ENCODE measurements at regions not wholly inside any gene's neighbourhood (a gene's known extent, or its start where the extent isn't known, plus 50 kb on each side); places are given as distances from the start of the nearest gene placed in this dataset.

DNA sequence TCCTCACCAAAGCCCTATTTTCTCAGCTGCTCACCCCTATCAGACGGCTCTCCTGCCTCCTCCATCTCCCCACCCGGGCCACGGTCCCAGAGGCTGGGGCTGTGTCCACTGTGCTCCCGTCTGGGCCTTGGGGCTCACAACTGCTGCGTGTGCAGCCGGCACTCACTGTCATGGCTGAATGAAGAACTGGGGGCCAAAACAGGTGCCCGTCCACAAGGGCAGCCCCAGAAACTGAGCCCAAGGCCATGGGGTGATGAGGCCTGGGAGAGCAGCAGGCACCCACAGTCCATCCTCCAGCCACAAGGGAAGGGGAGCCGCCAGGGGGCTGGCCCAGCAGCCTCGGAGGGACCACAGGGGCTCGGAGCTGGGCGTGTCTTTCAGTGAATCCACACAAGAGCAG lies 159.5 kb downstream of the DLL1 start:
- no peak for DNase-seq

DNA sequence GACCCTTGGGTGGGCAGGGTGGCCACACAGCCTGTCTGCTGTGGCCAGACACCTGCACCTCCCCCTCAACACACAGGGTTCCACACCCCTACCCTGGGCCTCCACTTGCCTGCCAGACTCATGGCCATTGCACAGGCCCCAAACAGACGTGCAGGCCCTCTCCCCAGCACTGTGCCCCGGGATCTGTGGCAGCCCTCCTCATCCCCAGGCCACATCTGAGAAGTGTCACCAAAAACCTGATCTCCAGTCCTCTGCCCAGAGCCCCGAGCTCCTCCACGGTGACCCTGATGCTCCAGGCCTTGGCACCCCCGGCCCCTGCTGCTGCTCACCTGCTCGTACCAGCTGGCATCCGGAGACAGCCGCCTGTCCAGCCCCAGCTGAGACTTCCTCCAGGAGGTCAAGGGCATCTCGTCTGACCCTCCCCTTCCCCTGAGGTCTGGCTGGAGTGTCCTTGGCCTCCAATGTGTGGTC lies 160.1 kb downstream of the DLL1 start:
- DNase-seq = no peak

DNA sequence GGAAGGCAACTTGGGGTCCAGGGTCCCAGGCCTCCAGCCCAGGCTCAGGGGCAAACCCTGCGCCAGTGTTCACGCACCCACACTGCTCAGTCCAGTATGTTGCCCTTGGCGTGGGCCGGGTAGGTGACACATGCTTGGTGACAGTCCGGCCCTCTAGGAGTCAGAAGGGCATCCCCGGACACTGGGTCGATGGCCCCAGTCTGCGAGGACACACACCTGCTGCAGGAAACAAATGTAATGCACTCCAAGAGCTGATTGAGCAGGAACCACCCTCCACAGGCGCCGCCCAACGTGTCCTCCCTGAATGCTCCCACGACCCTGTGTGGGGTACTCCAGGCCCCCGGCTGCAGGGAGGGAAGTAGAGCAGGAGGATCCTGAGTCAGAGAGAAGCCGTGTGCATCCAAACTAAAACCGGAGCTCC lies 160.7 kb downstream of the DLL1 start:
- no peak for DNase-seq

DNA sequence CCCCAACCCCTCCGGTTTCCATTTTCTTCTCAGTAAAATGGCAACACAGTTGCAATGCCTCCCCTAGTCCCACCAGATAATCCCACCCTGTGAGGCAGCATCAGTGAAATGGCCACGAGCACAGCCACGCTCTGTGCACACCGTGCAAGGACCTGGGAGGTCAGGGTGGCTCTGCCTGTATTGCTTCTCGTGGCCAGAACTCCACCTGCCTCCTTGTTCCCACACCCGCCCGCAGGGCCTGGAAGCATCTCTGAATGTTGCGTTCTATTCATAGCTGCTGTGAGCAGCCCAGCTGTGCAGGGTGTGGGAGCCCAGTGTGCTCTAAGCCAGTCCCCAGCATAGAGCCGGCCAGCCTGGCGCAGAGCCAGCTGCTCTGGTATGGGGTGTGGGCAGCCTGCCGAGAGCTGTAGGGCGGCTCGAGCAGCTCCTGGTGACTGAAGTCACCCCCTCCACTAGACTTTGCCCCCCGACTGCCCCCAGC lies 161.1 kb downstream of the DLL1 start:
- no peak for DNase-seq

DNA sequence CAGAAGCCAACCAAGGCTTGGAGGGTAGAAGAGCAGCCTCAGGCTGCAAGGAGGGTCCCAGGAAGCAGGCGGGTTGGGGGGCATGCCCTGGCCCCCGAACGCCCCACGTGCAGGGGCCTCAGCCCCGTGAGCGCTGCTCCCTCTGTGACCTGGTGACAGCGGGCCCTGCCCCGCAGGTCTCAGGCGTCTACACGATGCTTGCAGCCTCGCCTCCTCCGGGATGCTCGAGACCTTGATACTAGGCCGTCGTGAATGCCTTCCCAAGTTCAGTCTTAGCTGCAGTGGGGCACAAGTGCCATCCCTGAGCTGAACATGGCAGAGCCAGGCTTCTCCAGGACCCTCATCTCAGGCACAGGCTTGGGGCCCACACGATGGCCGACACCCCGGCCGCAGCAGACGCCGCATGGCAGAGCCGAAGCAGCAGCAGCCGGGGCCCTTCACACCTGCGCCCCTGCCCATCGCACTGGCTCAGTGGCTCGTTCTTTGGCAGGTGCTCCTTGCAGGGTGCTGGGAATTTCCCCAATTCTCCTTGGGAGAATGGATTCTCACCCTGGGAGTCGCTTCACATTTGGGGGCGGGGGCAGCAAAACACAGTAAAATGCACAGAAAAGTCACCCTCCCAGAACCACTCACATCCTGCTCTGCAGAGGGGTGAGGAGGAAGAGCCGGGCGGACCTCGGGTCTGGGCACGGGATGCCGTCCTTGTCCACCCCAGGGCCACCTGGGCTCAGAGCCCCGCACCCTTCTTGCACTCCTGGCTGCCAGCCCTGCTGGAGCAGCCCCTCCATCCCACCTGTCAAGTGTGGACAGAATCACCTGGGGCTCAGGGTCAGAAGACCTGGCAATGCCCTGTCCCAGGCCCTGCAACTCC lies 161.8 kb downstream of the DLL1 start:
- DNase-seq = no peak

DNA sequence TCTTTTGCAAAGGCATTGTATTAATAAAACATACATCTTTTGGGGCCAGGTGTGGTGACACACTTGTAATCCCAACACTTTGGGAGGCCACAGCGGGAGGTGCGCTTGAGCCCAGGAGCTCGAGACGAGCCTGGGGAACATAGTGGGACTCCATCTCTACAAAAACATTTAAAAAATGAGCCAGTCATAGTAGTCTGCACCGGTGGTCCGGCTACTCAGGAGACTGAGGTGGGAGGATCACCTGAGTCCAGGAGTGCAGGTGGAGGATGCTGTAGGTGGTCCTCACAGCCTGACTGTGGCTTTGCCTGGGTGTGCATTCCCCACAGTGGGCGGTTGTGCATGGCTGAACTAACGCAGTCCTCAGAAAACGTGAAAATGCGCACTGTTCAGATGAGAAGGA lies 162.5 kb downstream of the DLL1 start:
- DNase-seq = no peak

DNA sequence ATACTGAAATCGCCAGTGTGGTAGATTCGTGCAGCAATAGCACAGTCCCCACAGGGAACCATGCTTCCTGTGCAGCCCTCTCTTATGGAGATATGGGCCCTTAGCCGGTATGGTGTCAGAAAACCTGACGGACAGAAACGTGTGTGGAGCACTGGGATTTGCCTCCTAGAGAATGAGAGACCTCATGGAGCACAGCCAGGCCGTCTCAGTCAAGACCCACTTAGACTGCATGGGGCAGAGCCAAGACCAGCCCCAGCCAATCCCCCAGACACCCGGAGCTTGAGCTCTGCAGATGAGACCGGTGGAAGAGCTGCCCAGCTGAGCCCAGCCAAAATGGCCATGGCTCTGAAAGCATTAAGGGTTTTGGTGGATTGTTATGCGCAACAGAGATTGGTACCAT lies 163.7 kb downstream of the DLL1 start:
- no peak for DNase-seq

DNA sequence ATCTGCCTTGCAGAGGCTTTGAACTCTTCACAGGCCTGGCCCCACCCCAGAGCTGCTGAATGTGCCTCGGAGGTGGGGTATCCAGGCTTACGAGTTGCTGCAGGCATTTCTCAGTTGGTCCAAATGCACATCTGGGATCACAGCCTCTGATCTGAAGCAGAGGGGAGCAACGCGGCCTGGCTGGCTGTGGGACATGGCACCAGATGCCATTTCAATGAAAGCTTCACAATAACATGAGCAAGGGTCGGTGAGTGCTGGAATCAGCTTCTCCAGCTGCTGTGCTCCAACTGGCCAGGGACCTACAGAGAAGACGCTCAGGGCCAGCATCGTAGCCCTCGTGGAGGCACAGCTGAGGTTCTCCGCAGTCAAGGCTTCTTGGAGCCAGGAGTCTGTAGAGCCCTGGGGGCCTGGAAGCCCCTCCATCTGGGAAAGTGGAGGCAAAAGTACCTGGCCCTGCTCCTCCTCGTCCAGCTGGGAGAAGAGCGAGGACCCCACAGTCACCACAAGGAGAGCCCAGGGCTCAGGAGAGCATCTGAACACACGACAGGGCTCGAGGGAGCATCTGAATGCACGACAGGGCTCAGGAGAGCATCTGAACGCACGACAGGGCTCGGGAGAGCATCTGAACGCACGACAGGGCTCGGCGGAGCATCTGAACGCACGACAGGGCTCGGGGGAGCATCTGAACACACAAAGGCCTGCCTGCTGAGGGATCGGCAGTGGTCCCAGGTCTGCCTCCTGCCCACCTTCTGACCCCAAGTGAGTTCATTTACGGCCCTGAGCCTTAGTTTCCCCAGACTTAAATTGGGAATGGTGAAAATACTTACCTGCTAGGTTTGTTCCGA lies 165.2 kb downstream of the DLL1 start:
- no peak for DNase-seq

DNA sequence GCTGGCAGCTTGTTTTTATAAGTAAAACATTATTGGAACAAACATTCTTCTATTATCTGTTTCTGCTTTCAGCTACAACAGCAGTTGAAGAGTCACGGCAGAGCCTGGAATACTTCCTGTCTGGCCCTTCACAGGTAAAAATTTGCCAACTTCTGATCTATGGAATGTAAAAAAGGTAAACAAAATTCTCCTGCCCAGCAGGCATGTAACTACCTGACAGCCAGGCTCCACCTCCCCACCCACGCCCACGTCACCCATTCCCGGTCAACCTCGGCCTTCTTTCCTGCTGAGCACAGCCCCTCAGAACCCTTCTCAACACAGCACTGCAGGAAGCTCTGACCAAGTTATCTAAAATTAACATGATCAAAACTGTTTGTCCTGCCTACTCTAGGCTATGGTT lies 166.0 kb downstream of the DLL1 start:
- DNase-seq = no peak

DNA sequence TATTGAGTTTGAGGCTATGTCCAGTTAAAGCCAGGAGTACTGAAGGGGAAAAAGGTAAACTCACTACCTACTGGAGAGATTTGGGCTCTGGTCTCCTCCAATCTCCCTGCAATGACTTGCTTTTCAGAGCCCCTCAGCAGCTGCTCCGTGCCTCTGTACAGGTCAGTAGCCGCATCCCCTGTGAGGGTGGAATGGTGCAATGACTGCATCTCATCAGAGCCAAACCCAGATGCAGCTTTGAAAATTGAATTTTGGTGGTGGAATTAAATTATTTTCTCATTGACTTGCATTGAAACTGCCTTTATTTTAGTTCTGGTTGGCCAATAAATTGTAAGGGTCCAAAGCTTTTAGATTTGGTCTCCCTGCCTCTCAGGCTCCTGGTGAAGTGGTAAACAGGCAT lies 166.7 kb downstream of the DLL1 start:
- no peak for DNase-seq

DNA sequence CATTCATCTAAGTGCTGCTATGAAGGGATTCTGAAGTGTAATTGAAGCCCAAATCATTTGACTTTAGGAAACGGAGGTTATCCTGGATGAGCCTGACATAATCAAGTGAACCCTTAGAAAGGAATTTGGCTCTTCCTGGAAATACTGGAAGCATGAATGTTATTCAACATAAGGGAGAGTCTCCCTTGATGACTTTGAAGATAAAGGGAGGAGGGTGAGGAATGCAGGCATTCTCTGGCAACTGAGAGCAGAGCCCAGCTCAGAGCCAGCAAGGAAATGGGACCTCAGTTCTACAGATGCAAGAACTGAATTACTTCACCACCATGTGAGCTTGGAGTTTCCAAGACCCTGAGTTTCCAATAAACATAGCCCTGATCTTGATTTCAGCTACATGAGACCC lies 168.2 kb downstream of the DLL1 start:
- DNase-seq = no peak

DNA sequence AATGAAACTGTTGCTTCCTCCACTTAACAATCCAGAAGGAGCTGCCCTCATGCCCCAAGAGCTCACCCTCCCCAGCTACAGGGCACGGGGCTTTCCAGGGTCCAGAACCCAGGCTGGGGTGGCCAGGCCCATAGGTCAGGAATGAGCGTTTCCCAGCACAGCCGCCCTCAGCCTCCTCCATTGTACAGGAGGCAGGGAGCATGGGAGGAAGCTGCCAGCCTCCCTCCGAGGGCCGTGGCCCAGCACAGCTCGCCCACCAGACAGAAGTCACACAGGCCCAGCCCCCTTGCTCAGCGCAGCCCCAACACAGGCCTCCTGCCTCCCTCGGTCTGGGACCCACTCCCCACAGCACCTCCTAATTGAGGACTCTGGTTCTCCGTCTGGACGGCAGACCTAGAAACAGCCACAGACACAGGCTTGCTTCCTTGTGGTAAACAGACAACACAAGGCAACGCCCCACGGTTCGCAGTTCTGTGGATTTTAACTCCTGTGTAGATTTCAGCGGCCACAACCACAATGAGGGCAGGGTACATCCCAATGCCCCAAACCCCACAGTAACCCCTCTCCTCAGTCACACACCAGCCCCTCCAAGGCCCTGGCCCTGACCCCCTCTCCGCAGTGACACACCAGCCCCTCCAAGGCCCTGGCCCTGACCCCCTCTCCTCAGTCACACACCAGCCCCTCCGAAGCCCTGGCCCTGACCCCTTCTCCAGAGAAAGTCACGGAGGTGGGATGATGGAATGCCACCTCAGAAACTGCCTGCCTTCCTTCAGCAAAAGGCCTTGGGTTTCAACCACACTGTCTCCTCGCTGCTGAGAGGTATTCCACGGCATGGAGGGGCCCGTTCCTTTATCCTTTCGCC lies 173.5 kb downstream of the DLL1 start:
- no peak for DNase-seq

DNA sequence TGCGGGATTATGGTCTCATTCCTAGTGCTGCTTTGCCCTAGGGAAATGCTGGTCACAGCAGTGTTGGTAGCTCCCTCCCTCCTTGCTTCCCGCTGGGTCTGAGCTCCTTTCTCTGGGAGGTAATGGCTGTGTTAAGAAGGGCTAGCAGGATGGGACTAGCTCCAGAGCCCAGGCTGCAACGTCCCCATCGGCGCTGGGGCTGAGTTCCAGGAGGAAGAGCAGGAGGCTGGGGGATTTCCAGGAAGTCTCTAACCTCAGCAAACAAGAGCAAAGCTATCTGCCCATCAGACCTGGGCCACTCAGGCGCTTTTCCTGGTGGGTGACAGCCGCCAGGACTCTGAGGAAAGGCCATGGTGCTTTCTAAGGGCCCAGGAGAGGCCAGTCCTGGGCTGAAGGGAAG lies 174.2 kb downstream of the DLL1 start:
- no peak for DNase-seq

DNA sequence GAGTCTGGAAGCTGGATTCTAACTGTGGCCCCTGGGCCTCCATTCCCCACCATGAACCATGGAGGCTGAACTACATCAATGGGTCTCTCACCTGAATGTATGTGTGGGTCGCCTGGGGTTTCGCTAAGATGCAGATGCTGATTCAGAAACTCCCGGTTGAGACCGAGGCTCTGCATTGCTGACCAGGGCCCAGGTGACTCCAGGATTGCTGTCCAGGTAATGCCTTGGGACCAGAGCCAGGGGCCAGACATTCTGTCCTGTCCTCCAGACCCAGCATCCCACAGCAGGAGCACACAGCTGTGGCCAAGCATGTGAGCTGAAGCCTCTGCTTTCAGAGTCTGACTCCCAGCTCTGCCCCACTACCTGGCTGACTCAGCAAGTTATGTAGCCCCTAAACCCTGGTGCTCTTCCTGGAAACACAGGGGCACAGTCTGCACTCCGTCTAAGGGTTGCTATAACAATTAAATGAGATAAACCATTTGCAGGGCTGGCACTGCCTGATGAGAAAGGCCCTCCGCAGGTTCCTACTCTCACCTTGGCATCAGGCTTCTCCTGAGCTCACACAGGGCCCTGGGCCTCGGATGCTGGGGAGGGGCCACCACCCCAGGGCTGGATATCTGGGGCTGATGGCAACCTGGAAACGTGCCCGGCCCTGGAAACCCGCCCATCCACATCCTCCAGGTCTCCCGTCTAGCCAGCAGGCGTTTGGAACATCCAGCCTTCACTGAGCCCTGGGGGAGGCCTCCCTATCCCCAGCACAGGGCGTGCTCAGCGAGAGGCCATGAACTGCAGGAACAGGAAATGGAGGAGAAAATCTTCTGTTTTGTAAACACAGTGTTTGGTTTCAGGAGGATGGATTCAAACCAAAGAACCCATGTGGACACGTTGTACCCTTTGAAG lies 175.7 kb downstream of the DLL1 start:
- DNase-seq = no peak

DNA sequence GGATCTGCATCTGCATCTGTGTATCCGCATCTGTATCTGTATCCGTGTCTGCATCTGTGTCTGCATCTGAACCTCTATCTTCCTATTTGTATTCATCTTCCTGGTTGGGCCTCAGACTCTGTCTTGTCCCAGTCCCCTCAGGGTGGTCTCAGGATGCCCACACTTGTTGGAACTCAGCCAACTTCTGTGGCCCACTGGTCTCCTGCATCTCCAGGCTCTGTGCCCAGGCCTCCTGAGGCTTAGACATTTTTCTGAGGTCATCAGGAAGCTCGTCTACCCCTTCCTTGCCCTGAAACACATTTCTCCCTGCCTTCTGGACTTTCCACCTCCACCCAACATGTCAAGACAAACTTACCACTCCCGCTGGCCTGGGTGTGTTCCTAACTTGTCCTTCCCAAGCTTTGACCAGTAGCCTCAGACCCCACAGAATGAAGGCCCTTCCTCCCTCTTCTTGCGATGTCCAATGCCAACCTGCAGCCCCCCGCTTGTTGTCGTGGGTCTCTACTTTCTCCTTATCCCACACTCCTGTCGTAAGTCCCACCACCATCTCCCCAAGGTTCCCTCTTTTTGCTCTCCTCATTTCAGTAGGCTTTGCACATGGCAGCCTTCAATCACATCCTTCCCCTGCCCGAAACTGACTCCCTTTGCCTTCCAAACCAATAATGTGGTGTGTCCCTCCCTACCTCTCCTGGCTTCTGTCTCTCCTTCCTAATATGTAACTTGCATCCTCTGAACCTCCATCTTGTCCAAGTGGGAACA lies 176.5 kb downstream of the DLL1 start:
- DNase-seq = no peak

DNA sequence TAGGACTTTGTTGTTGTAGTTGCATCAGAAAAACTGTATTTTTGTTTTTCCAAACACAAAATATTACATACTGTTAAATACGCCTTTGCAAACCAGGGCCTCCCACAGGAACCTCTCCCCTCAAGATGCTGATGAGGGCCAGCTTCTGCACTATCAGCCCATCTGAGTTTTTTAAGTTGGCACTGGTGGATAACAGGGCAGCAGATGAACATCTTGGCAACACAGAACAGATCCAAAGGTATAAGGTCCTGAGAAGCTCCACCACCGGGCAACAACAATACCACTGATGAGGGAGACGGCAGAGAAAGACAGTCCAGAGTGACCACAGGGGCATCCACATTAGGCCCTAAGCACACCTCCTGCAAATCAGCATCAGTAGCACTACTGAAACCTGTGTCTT lies 177.7 kb downstream of the DLL1 start:
- DNase-seq = no peak

DNA sequence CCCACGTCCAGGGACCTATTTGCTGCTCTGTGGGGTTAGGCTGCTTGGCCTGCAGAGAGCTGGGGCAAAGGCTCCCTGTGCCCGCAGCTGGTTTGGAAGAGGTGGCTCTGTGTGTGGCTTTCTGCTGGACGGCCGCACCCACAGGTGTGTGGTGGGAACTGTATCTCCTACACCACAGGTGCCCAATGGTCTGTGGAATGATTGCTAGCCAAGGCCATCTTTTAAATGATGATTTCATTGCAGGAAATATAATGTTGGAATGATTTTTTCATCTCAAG lies 178.4 kb downstream of the DLL1 start:
- DNase-seq = no peak

DNA sequence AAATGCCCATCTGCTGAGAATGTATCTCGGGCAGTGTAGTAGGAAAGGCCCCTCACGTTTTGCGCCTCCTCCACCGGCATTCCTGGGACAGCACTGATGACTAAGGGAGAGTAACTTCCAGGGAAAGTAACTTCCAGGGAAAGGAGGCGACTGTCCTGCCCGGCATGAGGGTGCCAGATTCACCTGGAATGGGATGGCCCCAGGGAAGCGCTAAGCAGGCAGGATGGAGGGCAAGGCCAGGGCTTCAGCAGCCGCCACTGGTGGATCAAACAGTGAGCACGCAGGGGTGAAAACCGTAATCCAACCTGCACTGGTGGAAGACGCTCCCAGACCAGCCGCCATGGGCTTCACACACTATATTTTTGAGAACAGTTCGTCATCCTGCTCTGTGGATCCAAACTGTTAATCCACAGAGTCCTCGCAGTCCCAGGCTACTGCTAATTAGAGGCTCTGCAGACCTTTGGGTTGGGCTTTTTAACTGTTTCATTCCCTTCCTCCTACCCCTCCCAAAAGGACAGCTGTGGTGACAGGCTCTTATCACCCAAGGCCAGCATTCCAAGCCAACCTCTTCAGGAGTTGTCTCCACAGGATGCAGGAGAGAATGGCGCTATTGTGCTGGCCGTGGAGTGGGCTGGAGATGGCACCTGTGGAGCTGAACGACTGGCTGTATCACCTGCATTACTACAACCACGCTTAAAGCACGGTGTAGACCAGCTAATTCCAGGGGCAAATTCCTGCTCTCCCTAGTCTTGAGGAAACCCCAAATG lies 178.9 kb downstream of the DLL1 start:
- DNase-seq = no peak

DNA sequence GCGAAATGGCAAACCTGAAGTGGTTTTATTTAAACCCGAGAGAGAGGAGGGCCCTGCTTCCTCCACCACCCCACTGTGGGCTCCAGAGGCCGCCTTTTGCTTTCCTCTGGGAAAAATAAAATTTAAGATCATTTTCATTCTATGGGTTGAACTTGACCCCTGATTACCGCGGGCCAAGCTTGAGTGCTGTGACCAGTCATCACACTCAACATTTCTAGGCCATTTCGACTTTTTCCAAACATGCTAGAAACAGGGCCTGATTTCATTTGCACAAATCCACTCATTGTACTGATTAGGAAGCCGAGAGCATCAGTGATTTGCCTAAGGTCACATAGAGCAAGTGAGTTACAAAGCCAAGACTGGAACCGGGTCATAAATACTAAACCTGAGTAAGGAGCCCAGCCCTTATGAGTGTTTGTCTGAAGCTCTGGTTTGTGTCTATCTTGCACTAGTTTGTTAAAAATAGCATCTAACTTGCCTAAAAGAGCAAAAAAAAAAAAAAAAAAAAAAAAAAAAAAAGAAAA lies 179.7 kb downstream of the DLL1 start:
- DNase-seq = no peak
